ENCODE measurements at regions not wholly inside any gene's neighbourhood (a gene's known extent, or its start where the extent isn't known, plus 50 kb on each side); places are given as distances from the start of the nearest gene placed in this dataset.

DNA sequence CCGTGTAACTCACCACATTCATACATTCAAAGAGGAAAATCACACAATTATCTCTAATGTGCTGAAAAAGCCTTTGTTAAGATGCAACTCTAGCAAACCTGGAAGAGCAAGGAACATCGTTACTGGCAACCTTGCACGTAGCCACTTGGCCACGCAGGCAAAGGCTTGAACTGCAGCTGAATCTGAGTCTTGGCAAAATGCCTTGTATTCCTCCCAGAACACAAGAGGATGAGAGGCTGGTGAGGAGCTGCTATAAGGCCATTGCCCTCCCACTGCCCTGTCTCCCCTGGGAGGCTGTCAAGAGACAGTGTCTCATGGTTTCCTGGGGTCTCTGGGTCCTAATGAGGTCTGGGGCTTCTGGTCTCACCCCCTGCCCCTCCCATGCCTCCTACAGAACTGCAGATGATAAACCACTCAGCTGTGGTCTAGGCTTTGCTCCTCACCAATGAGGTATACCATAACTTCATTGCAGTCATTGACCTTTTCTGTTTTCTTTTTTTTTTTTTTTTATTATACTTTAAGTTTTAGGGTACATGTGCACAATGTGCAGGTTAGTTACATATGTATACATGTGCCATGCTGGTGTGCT, 141.4 kb downstream of the SPP2 start:
- Histone ChIP-seq H3K4me3 (no peak overlapping the region), H3K27ac (no peak overlapping the region)
- DNase-seq (ENCODE audit: low spot score), result no peak
- TF ChIP-seq, protein P1, sequence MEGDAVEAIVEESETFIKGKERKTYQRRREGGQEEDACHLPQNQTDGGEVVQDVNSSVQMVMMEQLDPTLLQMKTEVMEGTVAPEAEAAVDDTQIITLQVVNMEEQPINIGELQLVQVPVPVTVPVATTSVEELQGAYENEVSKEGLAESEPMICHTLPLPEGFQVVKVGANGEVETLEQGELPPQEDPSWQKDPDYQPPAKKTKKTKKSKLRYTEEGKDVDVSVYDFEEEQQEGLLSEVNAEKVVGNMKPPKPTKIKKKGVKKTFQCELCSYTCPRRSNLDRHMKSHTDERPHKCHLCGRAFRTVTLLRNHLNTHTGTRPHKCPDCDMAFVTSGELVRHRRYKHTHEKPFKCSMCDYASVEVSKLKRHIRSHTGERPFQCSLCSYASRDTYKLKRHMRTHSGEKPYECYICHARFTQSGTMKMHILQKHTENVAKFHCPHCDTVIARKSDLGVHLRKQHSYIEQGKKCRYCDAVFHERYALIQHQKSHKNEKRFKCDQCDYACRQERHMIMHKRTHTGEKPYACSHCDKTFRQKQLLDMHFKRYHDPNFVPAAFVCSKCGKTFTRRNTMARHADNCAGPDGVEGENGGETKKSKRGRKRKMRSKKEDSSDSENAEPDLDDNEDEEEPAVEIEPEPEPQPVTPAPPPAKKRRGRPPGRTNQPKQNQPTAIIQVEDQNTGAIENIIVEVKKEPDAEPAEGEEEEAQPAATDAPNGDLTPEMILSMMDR (IDR thresholded peaks at IDR 0.05), result no peak

DNA sequence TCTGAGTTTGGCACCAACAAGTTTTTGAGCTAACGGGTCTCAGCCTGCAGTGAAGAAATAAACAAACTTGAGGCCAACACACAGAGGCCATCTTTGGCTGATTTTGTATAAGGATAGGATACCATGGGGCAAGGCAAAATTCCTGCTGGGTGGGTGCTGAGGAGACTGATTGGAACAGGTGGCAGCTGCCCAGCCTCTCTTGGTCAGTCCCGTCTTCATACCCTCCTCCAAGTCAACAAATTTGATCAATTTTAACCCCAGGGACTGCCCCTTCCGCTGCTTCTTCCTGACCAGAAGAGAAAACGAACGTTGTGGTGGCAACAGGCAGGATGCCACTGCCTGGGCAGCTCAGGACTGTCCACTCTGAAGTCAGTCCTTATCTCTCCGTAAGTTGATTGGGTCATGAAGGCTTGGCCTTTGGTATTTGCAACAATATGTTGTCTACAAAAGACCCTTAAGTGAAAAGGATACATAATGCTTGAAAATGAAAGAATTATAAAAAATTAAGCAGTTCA, 139.3 kb downstream of the SPP2 start:
- no peak for DNase-seq (ENCODE audit: low spot score)
- TF ChIP-seq, protein P1 (IDR thresholded peaks at IDR 0.05), result no peak
- no peak overlapping the region for H3K4me3 ChIP-seq
- H3K27ac ChIP-seq, result no peak overlapping the region

DNA sequence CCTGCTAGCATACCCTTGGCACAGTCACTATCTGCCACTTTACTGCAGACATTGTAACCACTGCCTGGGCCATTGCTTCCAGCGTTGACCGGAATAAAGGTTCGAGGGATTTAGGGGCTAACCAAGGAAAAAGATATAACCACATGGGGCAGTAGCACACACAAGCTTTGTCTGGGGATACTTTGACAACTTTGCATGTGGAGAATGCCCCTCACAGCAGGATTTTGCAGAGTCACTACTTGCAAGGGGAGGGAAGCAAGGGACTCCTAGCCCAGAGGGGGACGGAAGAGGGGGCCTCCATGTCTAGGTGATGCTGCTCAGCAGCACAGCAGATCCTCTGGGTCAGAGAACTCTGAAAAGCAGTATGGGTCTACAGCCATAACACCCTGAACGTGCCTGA, 138.7 kb downstream of the SPP2 start:
- no peak for DNase-seq (ENCODE audit: low spot score)
- TF ChIP-seq, protein P1 (IDR thresholded peaks at IDR 0.05), result no peak
- no peak overlapping the region for H3K27ac ChIP-seq
- H3K4me3 ChIP-seq, result no peak overlapping the region

DNA sequence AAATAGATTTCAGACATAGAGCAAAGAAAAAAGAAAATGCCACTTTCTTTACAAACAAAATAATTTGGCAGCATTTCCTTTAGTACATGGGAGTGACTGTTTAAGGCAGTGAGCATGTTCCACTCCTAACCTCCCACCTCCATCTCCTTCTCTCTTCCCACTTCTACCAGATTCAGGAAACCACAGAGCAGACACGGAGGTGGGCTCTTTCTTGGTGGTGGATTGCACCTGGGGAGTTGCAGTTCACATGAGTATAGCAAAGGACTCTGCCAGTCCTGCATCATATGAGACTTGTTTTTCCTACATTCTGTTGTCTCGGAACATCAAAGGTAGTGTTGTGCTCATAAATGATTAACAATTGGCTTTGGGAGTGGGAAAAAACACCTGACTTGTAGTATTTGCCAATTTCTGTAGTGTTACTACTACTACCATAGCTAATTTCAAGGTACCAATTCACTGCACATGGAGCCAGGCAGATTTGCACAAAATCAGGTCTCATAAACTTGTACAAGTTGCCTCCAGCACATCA, 137.2 kb downstream of the SPP2 start:
- DNase-seq (ENCODE audit: low spot score), result no peak
- H3K4me3 ChIP-seq, result no peak overlapping the region
- TF ChIP-seq, protein P1 (IDR thresholded peaks at IDR 0.05), result no peak
- no peak overlapping the region for H3K27ac ChIP-seq

DNA sequence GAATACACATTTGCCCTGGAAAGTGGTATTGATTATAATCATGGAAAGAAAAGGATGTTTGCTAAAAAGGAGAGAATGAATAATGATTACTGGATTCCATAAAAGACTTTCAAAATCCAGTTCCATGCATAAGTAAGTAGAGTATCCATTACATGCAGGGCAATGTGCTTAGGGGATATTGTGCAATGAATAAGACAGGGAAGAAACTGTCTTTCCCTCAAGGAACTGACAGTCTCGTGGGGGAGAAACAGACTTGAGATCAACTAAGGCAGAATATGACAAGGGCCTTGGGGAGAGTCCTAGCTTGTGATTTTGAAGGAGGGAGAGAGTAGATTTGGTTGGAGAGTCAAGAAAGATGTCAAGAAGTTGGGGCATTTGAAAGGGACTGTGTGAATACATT, 130.6 kb downstream of the SPP2 start:
- Histone ChIP-seq H3K4me3 (no peak overlapping the region), H3K27ac (no peak overlapping the region)
- TF ChIP-seq, protein P1 (IDR thresholded peaks at IDR 0.05), result no peak
- no peak for DNase-seq (ENCODE audit: low spot score)

DNA sequence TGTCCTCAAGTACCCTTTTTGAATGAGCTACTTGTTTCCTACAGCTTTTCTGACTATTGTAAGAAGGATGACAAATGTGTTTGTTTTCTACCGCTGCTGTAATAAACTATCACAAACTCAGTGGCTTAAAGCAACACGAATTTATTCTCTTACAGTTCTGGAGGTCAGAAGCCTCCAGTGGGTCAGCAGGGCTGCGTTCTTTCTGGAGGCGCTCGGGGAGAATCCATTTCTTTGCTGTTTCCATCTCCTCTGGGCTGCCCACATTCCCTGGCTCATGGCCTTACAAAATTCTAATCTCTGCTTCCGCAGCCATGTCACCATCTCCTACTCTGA, 128.5 kb downstream of the SPP2 start:
- Histone ChIP-seq H3K27ac (no peak overlapping the region), H3K4me3 (no peak overlapping the region)
- TF ChIP-seq, protein P1 (IDR thresholded peaks at IDR 0.05), result no peak
- DNase-seq (ENCODE audit: low spot score), result no peak

DNA sequence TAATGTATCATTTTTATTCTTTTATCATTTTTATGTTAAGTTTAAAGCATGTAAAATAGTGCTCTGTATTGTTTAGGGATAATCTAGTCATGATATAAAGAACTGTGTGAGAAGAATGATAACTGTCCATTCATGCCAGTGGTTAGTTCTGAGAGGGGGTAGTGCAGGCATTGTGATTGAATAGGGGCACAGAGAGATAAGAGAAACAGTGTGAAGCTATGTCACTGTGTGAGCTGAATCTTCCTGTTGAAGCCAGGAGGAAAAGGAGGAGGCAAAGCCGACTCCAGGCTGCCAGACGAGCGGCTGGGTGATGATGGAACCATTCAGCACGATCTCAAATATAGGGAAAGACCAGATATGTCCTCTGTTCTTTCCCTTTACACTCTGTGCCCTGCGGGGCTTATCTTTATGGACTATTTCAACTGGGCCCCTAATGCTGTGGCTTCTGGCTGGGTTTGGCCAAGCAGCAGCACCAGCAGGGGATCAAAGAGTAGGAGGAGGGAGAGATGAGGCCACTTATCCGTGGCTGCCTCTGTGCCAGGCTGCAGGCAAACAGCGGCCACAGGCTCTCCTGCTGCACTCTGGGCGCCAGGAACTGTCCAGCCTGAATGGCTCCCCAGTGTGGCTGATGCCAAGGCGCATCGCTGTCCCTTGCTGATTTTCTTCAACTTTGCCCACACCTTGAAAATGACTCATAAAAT, 128.0 kb downstream of the SPP2 start:
- Histone ChIP-seq H3K27ac (no peak overlapping the region), H3K4me3 (no peak overlapping the region)
- no peak for DNase-seq (ENCODE audit: low spot score)
- TF ChIP-seq, protein P1 (IDR thresholded peaks at IDR 0.05), result no peak
